ENCODE measurements at regions not wholly inside any gene's neighbourhood (a gene's known extent, or its start where the extent isn't known, plus 50 kb on each side); places are given as distances from the start of the nearest gene placed in this dataset.
"Not testable (repeated sequence)": the region's sequence is repeated elsewhere in the genome, so short reads cannot be mapped to it uniquely, and the experiment has no call there.

DNA sequence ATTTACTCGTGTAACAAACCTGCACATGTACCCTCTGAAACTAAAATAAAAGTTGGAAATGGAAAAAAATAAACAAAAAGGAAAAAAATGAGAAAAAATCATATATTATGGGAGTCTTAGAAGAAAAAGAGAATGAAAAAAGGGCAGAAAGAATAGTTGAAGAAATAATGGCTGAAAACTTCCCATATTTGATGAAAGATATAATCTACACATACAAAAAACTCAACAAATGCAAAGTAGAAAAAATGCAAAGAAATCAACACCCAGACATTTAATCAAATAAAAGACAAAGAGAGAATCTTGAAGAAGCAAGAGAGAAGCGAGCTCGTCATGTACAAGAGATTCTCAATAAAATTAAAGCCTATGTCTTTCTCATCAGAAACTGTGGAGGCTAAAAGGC is 73.8 kb downstream of the SLC25A46 start:
- H3K4me3 ChIP-seq (ENCODE audit: low read depth, low read length) = no peak overlapping the region
- DNase-seq (ENCODE audit: low read depth) = no peak
- in situ Hi-C loops (cut with HindIII; ENCODE audit: low sequenced_read_pairs) = no loop called here
- TF ChIP-seq CTCF (IDR thresholded peaks at IDR 0.05; ENCODE audit: low read depth, low read length, missing control alignments) = no peak

DNA sequence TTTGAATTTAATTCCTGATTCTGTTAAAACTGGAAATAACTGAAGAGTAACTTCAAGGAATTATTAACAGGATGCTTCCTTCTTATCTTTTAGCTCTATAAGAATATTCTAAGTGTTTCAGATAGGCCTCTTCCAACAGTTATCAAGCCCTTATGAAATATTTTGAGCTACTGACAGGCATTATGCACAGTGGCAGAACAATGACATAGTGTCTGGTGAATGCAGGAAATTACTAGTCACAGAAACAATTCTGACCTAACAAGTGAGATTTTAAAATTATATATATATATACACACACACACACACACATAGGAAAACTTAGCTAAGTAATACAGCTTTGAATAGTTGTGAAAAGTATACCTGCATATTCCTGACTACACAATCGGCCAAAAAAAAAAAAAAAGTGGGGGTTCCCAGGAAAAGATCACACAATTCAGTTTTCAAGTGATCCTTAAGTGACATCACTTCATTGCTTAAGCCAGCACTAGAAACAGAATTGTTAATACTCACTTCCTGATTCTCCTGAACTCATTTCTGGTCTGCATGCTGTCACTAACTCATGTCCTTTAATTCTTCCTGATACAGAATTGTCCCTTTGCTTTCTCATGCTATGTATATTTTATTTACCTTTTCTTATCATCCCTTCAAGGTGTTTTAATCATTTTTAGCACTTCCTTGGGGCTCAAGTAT is 77.3 kb downstream of the SLC25A46 start:
- in situ Hi-C loops (cut with HindIII; ENCODE audit: low sequenced_read_pairs) = no loop called here
- no peak for DNase-seq (ENCODE audit: low read depth)
- TF ChIP-seq CTCF (IDR thresholded peaks at IDR 0.05; ENCODE audit: low read depth, low read length, missing control alignments) = no peak
- H3K4me3 ChIP-seq (ENCODE audit: low read depth, low read length) = no peak overlapping the region

- peak; percentile 34 for DNase-seq (ENCODE audit: low read depth)
- in situ Hi-C loops (cut with HindIII; ENCODE audit: low sequenced_read_pairs) = no loop called here
- no peak for TF ChIP-seq CTCF (IDR thresholded peaks at IDR 0.05; ENCODE audit: low read depth, low read length, missing control alignments)
- H3K4me3 ChIP-seq (ENCODE audit: low read depth, low read length) = no peak overlapping the region
Measured at GRCh38 chr5:110817459-110817858, 78.7 kb downstream of the SLC25A46 start.

DNA sequence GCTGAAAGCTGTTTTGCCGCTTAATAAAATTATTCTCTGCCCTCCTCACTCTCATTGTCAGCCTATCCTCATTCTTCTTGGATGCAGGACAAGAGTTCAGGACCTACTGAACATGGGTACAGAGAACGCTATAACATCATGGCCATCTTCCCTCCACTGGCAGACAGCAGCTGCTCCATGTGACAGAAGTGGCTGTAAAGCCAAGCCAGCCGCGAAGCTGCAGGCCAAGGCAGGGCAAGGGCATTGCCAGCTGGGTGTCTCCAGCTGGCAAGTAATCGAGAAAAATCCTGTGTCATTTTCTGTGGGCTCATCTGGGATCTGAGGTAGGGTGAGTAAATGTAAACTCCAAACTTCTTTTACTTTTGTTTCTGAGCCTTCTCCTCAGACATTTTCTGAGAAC is 84.8 kb downstream of the SLC25A46 start:
- no peak for DNase-seq (ENCODE audit: low read depth)
- in situ Hi-C loops (cut with HindIII; ENCODE audit: low sequenced_read_pairs) = no loop called here
- no peak for TF ChIP-seq CTCF (IDR thresholded peaks at IDR 0.05; ENCODE audit: low read depth, low read length, missing control alignments)
- H3K4me3 ChIP-seq (ENCODE audit: low read depth, low read length) = no peak overlapping the region

DNA sequence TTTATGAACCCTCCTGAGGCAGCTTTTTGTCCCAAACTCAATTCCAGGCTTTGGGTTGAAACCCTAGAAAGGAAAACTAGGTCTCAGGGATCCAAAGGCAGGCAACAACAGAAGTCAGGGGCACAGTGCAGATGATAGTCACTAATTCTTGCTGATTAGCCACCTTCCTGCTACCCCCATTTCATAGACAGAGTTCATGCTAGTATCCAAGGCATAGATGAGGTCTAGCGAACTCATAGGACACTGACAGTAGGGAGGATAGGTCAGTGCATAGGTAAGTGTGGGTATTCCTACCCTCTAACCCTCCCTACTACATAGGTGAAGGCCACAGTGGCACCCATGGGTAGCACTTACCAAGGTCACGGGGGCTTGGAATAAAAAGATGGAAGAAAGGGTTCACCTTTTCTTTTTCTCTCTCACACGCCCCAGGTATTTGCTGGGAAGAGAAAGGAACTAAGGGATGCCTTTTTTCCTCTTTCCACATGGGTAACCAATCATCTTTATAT is 86.2 kb downstream of the SLC25A46 start:
- DNase-seq (ENCODE audit: low read depth) = no peak
- no peak for TF ChIP-seq CTCF (IDR thresholded peaks at IDR 0.05; ENCODE audit: low read depth, low read length, missing control alignments)
- H3K4me3 ChIP-seq (ENCODE audit: low read depth, low read length) = no peak overlapping the region
- in situ Hi-C loops (cut with HindIII; ENCODE audit: low sequenced_read_pairs) = no loop called here

DNA sequence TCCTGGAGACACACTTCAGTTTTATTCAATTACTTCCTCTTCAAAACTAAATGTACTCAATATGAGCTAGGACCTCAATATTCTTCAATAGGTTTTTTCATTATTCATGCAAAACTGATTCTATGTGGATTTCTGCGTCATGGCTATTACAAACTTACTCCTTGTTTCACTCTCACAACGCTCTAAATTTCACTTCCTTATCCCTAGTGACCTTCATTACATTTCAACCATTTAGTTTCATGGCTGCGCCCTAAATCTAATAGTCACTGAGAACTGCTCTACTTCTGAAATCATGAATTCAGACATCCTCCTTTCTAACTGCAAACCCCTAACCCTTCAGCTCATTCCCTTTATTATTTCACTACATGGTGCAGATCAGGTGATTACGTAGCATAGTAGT is 93.9 kb downstream of the SLC25A46 start:
- no peak for TF ChIP-seq CTCF (IDR thresholded peaks at IDR 0.05; ENCODE audit: low read depth, low read length, missing control alignments)
- no peak for DNase-seq (ENCODE audit: low read depth)
- H3K4me3 ChIP-seq (ENCODE audit: low read depth, low read length) = no peak overlapping the region
- in situ Hi-C loops (cut with HindIII; ENCODE audit: low sequenced_read_pairs) = no loop called here

GRCh38 chr5:110834933-110835332 is 96.1 kb downstream of the SLC25A46 start:
- in situ Hi-C loops (cut with HindIII; ENCODE audit: low sequenced_read_pairs); H3K4me3 ChIP-seq (ENCODE audit: low read depth, low read length); DNase-seq (ENCODE audit: low read depth): not testable (repeated sequence)
